ENCODE measurements at regions not wholly inside any gene's neighbourhood (a gene's known extent, or its start where the extent isn't known, plus 50 kb on each side); places are given as distances from the start of the nearest gene placed in this dataset.

GRCh38 chr2:16336916-16337315 is 328.7 kb downstream of the CYRIA start:
- H3K27me3 ChIP-seq = peaks cover 0 to 7% (median 0%) of the 10 kb centered on the region in 4 donors
- intact Hi-C loops (cut with DNase I) = no loop called here
- H3K4me1 ChIP-seq = no peaks in the 10 kb centered on the region
- H3K4me3 ChIP-seq = no peak overlapping the region
- peaks cover 0 to 4% (median 0%) of the 10 kb centered on the region in 3 donors for H3K9me3 ChIP-seq
- DNase-seq = no peak
- H3K36me3 ChIP-seq = no peaks in the 10 kb centered on the region
- TF ChIP-seq CTCF (IDR thresholded peaks at IDR 0.05) (no peak), POLR2A (IDR thresholded peaks at IDR 0.05) (no peak)
- no peak overlapping the region for H3K27ac ChIP-seq
- WGBS, 2 donors = 79 to 81% methylated on average over 7 of the region's 7 CpGs

GRCh38 chr2:16336491-16336890 is 329.1 kb downstream of the CYRIA start:
- Histone ChIP-seq H3K4me1 (no peaks in the 10 kb centered on the region), H3K27ac (no peak overlapping the region), H3K27me3 (peaks cover 0 to 7% (median 0%) of the 10 kb centered on the region in 4 donors), H3K9me3 (peaks cover 0 to 4% (median 0%) of the 10 kb centered on the region in 3 donors), H3K4me3 (no peak overlapping the region), H3K36me3 (no peaks in the 10 kb centered on the region)
- DNase-seq = no peak
- WGBS, 2 donors = 71 to 91% methylated on average over 1 of the region's 1 CpG
- TF ChIP-seq CTCF (IDR thresholded peaks at IDR 0.05) (no peak), POLR2A (IDR thresholded peaks at IDR 0.05) (no peak)
- intact Hi-C loops (cut with DNase I) = no loop called here

- intact Hi-C loops (cut with DNase I) = no loop called here
- Histone ChIP-seq H3K9me3 (peaks cover 0 to 4% (median 0%) of the 10 kb centered on the region in 3 donors), H3K36me3 (no peaks in the 10 kb centered on the region), H3K4me1 (no peaks in the 10 kb centered on the region), H3K27me3 (peaks cover 0 to 7% (median 0%) of the 10 kb centered on the region in 4 donors), H3K4me3 (no peak overlapping the region), H3K27ac (no peak overlapping the region)
- WGBS, 2 donors = 33 to 37% methylated on average over 3 of the region's 3 CpGs
- no peak for DNase-seq
- TF ChIP-seq CTCF (IDR thresholded peaks at IDR 0.05) (no peak), POLR2A (IDR thresholded peaks at IDR 0.05) (no peak)
Observed at GRCh38 chr2:16335947-16336346, 329.7 kb downstream of the CYRIA start.

GRCh38 chr2:16335604-16335930 is 330.1 kb downstream of the CYRIA start:
- WGBS, 2 donors = 82 to 83% methylated on average over 1 of the region's 1 CpG
- TF ChIP-seq POLR2A (IDR thresholded peaks at IDR 0.05) (no peak), CTCF (IDR thresholded peaks at IDR 0.05) (no peak)
- no peak overlapping the region for H3K27ac ChIP-seq
- no peak overlapping the region for H3K4me3 ChIP-seq
- peaks cover 0 to 4% (median 0%) of the 10 kb centered on the region in 3 donors for H3K9me3 ChIP-seq
- no peaks in the 10 kb centered on the region for H3K4me1 ChIP-seq
- peaks cover 0 to 7% (median 0%) of the 10 kb centered on the region in 4 donors for H3K27me3 ChIP-seq
- no peak for DNase-seq
- intact Hi-C loops (cut with DNase I) = no loop called here
- no peaks in the 10 kb centered on the region for H3K36me3 ChIP-seq

- Histone ChIP-seq H3K27me3 (peaks cover 0 to 7% (median 0%) of the 10 kb centered on the region in 4 donors), H3K36me3 (no peaks in the 10 kb centered on the region), H3K4me1 (no peaks in the 10 kb centered on the region), H3K4me3 (no peak overlapping the region), H3K9me3 (peaks cover 0 to 4% (median 0%) of the 10 kb centered on the region in 3 donors), H3K27ac (no peak overlapping the region)
- 22 to 67% methylated on average over 2 of the region's 2 CpGs for WGBS, 2 donors
- no peak for DNase-seq
- intact Hi-C loops (cut with DNase I) = no loop called here
- TF ChIP-seq POLR2A (IDR thresholded peaks at IDR 0.05) = no peak
- TF ChIP-seq CTCF (IDR thresholded peaks at IDR 0.05) = no peak
Observed at GRCh38 chr2:16334886-16335603, 330.6 kb downstream of the CYRIA start.
